Prostate gland (tissue), 2 donors: ENCODE measurements at regions not wholly inside any gene's neighbourhood (a gene's known extent, or its start where the extent isn't known, plus 50 kb on each side); places are given as distances from the start of the nearest gene placed in this dataset.

Experiments used
- DNase-seq: peaks from one replicate; pipeline ENCODE4 v3.0.0-alpha.2; 2019; ENCODE audit warnings: low spot score
- H3K27ac ChIP-seq, 2 donors: fragments of 200-600 bp; sonication (generic); 2 replicates each; pipeline ENCODE4 v1.5.1; 2017 to 2019
- H3K27me3 ChIP-seq: fragments of 200-600 bp; sonication (generic); replicated peaks from 2 replicates; pipeline ENCODE4 v1.5.1; 2019; ENCODE audit not compliant: insufficient read depth
- H3K36me3 ChIP-seq, 2 donors: fragments of 200-600 bp; sonication (generic); 1 replicate in 1 of 2; 2 replicates in 1 of 2; pipeline versions ENCODE4 v1.5.1 to v1.8.1; 2017 to 2019
- H3K4me1 ChIP-seq: fragments of 200-600 bp; sonication (generic); replicated peaks from 2 replicates; pipeline ENCODE4 v1.5.1; 2019
- H3K4me3 ChIP-seq, 2 donors: fragments of 200-600 bp; sonication (generic); 2 replicates each; pipeline ENCODE4 v1.5.1; 2017 to 2019
- H3K9me3 ChIP-seq: fragments of 200-600 bp; sonication (generic); 2 replicates; pipeline ENCODE4 v1.5.1; 2017
- CTCF ChIP-seq, 4 experiments: fragments of 200-600 bp in 2 of 4; fragments of 450-650 bp in 2 of 4; sonication (generic) in 2 of 4; IDR thresholded peaks; 1 replicate in 3 of 4; 2 replicates in 1 of 4; pipeline ENCODE4 v1.5.1; 2016 to 2019; ENCODE audit warnings: antibody characterized with exemption in 4 of 4, mild to moderate bottlenecking in 2 of 4, moderate library complexity in 2 of 4
- POLR2A ChIP-seq: fragments of 450-650 bp; IDR thresholded peaks from one replicate; pipeline ENCODE4 v1.6.1; 2016; ENCODE audit warnings: antibody characterized with exemption, mild to moderate bottlenecking
- POLR2AphosphoS5 ChIP-seq: sonication (generic); formaldehyde crosslinking; IDR thresholded peaks from one replicate; pipeline ENCODE4 v1.6.1; 2017; ENCODE audit warnings: antibody characterized with exemption
- WGBS: methylation state at CpG from one replicate; pipeline ENCODE4 v1.1.5; 2018; 5-methylcytosine and 5-hydroxymethylcytosine counted together
- intact Hi-C: fragments of 100-400 bp; cut with DNase I; formaldehyde crosslinking; loops from one replicate; pipeline ENCODE4 v1.14.2; 2022

GRCh38 chr6:170162775-170163404, 128.0 kb downstream of the DLL1 start:
- Histone ChIP-seq H3K4me3 (no peak overlapping the region), H3K9me3 (no peaks in the 10 kb centered on the region), H3K36me3 (no peaks in the 10 kb centered on the region), H3K27me3 (no peaks in the 10 kb centered on the region), H3K4me1 (no peaks in the 10 kb centered on the region), H3K27ac (no peak overlapping the region)
- intact Hi-C loops: no loop called here
- no peak for DNase-seq
- WGBS: 89% methylated on average over 19 of the region's 19 CpGs
- TF ChIP-seq POLR2AphosphoS5: no peak
- no peak for TF ChIP-seq POLR2A
- TF ChIP-seq CTCF (IDR thresholded peaks at IDR 0.05): no peak

- 95% methylated on average over 23 of the region's 27 CpGs for WGBS
- intact Hi-C loops: no loop called here
Observed at GRCh38 chr6:170162011-170162774, 128.7 kb downstream of the DLL1 start.

DNA sequence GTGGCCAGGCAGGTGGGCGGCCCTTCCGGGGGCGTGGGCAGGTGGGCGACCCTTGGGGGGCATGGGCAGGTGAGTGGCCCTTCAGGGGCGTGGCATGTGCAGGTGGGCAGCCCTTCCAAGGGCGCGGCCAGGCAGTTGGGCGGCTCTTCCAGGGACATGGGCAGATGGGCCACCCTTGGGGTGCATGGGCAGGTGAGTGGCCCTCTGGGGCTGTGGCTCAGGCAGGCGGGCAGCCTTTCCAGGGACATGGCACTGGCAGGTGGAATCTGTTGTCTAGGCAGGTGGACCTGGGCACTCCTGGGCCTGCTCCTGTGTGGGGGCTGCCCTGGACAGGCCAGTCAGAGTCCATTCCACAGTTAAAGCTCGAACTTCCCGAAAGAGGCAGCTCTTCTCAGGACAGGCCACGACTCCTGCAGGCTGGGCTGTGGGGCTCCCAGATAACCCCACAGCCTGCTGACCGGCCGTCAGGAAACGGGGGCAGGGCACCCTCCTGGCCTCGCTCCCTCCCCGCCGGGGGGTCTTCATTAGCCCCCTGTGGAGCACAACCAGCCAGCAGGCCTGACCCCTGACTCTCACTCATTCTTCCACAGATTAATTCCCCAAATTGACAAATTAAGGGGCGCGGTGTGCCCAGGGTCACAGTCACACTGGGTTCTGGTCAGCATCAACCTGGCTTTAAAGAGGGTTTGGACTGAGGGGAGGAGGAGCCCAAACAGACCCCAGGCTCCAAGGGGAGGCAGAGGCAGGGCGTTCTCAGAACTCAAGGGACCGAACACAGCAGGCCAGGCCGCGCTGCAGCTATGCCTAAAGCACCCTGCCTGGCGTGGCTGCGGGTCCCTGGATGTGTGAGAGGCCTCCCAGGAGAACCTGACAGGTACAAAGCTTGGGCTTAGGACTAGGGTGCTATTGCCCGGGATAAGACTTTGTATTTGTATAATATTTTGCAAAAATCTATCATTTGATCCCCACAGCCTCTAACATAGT, 130.0 kb downstream of the DLL1 start:
- H3K4me3 ChIP-seq: no peak overlapping the region
- intact Hi-C loops: no loop called here
- 92% methylated on average over 18 of the region's 27 CpGs for WGBS
- no peaks in the 10 kb centered on the region for H3K36me3 ChIP-seq
- H3K27me3 ChIP-seq: no peaks in the 10 kb centered on the region
- no peaks in the 10 kb centered on the region for H3K9me3 ChIP-seq
- no peak overlapping the region for H3K27ac ChIP-seq
- no peaks in the 10 kb centered on the region for H3K4me1 ChIP-seq
- TF ChIP-seq CTCF (IDR thresholded peaks at IDR 0.05): no peak
- no peak for TF ChIP-seq POLR2A
- TF ChIP-seq POLR2AphosphoS5: no peak
- DNase-seq: no peak

More at GRCh38 chr6:170162011-170162774, 128.7 kb downstream of the DLL1 start:
- no peak overlapping the region for H3K27ac ChIP-seq
- no peaks in the 10 kb centered on the region for H3K27me3 ChIP-seq
- no peak for TF ChIP-seq POLR2AphosphoS5
- TF ChIP-seq CTCF (IDR thresholded peaks at IDR 0.05): no peak
- TF ChIP-seq POLR2A: no peak
- no peaks in the 10 kb centered on the region for H3K9me3 ChIP-seq
- H3K36me3 ChIP-seq: no peaks in the 10 kb centered on the region
- H3K4me3 ChIP-seq: no peak overlapping the region
- H3K4me1 ChIP-seq: no peaks in the 10 kb centered on the region
- no peak for DNase-seq

- WGBS: 92% methylated on average over 32 of the region's 40 CpGs
- no peak overlapping the region for H3K4me3 ChIP-seq
- TF ChIP-seq POLR2AphosphoS5 (no peak), CTCF (IDR thresholded peaks at IDR 0.05) (no peak), POLR2A (no peak)
- no peaks in the 10 kb centered on the region for H3K4me1 ChIP-seq
- H3K36me3 ChIP-seq: no peaks in the 10 kb centered on the region
- H3K9me3 ChIP-seq: no peaks in the 10 kb centered on the region
- no peak overlapping the region for H3K27ac ChIP-seq
- DNase-seq: no peak
- intact Hi-C loops: no loop called here
- no peaks in the 10 kb centered on the region for H3K27me3 ChIP-seq
Observed at GRCh38 chr6:170160031-170160627, 130.7 kb downstream of the DLL1 start.
